IPS DF 6.9 (cell line): ENCODE measurements at regions not wholly inside any gene's neighbourhood (a gene's known extent, or its start where the extent isn't known, plus 50 kb on each side); places are given as distances from the start of the nearest gene placed in this dataset.

ENCODE experiments used
- DNase-seq: peaks from one replicate; pipeline ENCODE4 v3.0.0-alpha.2; 2013; ENCODE audit warnings: low read depth, low spot score
- H3K27ac ChIP-seq: one replicate; pipeline ENCODE4 v1.5.1; 2013; ENCODE audit warnings: low read length, control low read depth
- H3K27me3 ChIP-seq: 2 replicates; pipeline ENCODE4 v1.6.1; 2013; ENCODE audit warnings: mild to moderate bottlenecking, low read length; ENCODE audit not compliant: control insufficient read depth, insufficient read depth
- H3K36me3 ChIP-seq: 2 replicates; pipeline ENCODE4 v1.6.1; 2013; ENCODE audit warnings: low read length; ENCODE audit not compliant: control insufficient read depth, insufficient read depth
- H3K4me1 ChIP-seq: 2 replicates; pipeline ENCODE4 v1.6.1; 2013; ENCODE audit warnings: low read length; ENCODE audit not compliant: control insufficient read depth, insufficient read depth
- H3K4me3 ChIP-seq: 2 replicates; pipeline ENCODE4 v1.5.1; 2013; ENCODE audit warnings: mild to moderate bottlenecking, low read length
- H3K9me3 ChIP-seq: 2 replicates; pipeline ENCODE4 v1.6.1; 2013; ENCODE audit warnings: low read length, inconsistent platforms; ENCODE audit not compliant: control insufficient read depth, insufficient read depth
- WGBS: extraction: QIAGEN DNeasy Blood & Tissue Kit; methylation state at CpG from one replicate; pipeline ENCODE4 v1.1.7; 2013; ENCODE audit warnings: mixed read lengths, missing lambda C conversion rate; ENCODE audit not compliant: insufficient read length, insufficient coverage; 5-methylcytosine and 5-hydroxymethylcytosine counted together

GRCh38 chr17:65446043-65446442, 115.4 kb downstream of the AXIN2 start:
- H3K36me3 ChIP-seq: no peaks in the 10 kb centered on the region
- H3K4me1 ChIP-seq: no peaks in the 10 kb centered on the region
- no peak overlapping the region for H3K27ac ChIP-seq
- DNase-seq: no peak
- WGBS: no CpG with 5 or more reads among the region's 3 CpGs
- no peak overlapping the region for H3K4me3 ChIP-seq
- H3K27me3 ChIP-seq: no peaks in the 10 kb centered on the region
- H3K9me3 ChIP-seq: no peaks in the 10 kb centered on the region

GRCh38 chr17:65444049-65444448, 117.4 kb downstream of the AXIN2 start:
- no peaks in the 10 kb centered on the region for H3K36me3 ChIP-seq
- no peak for DNase-seq
- no peaks in the 10 kb centered on the region for H3K9me3 ChIP-seq
- H3K27me3 ChIP-seq: no peaks in the 10 kb centered on the region
- no peak overlapping the region for H3K27ac ChIP-seq
- no peak overlapping the region for H3K4me3 ChIP-seq
- no CpG with 5 or more reads among the region's 5 CpGs for WGBS
- no peaks in the 10 kb centered on the region for H3K4me1 ChIP-seq

GRCh38 chr17:65442691-65443090, 118.8 kb downstream of the AXIN2 start:
- Histone ChIP-seq H3K9me3 (no peaks in the 10 kb centered on the region), H3K36me3 (no peaks in the 10 kb centered on the region), H3K27ac (no peak overlapping the region), H3K27me3 (no peaks in the 10 kb centered on the region), H3K4me1 (no peaks in the 10 kb centered on the region), H3K4me3 (no peak overlapping the region)
- DNase-seq: no peak
- no CpG with 5 or more reads among the region's 1 CpG for WGBS

- no peaks in the 10 kb centered on the region for H3K27me3 ChIP-seq
- no peak overlapping the region for H3K4me3 ChIP-seq
- no peak overlapping the region for H3K27ac ChIP-seq
- H3K36me3 ChIP-seq: no peaks in the 10 kb centered on the region
- no peaks in the 10 kb centered on the region for H3K9me3 ChIP-seq
- H3K4me1 ChIP-seq: no peaks in the 10 kb centered on the region
- WGBS: no CpG with 5 or more reads among the region's 6 CpGs
- no peak for DNase-seq
Measured at GRCh38 chr17:65442250-65442649, 119.2 kb downstream of the AXIN2 start.

- Histone ChIP-seq H3K4me1 (no peaks in the 10 kb centered on the region), H3K9me3 (no peaks in the 10 kb centered on the region), H3K27ac (no peak overlapping the region), H3K36me3 (no peaks in the 10 kb centered on the region), H3K27me3 (no peaks in the 10 kb centered on the region), H3K4me3 (no peak overlapping the region)
- WGBS: no CpG with 5 or more reads among the region's 2 CpGs
- no peak for DNase-seq
Measured at GRCh38 chr17:65441053-65441605, 120.3 kb downstream of the AXIN2 start.

GRCh38 chr17:65438708-65439294, 122.6 kb downstream of the AXIN2 start:
- no peak overlapping the region for H3K27ac ChIP-seq
- no peaks in the 10 kb centered on the region for H3K36me3 ChIP-seq
- no CpG with 5 or more reads among the region's 7 CpGs for WGBS
- DNase-seq: no peak
- H3K27me3 ChIP-seq: no peaks in the 10 kb centered on the region
- no peaks in the 10 kb centered on the region for H3K9me3 ChIP-seq
- H3K4me3 ChIP-seq: no peak overlapping the region
- H3K4me1 ChIP-seq: no peaks in the 10 kb centered on the region

GRCh38 chr17:65438173-65438572, 123.3 kb downstream of the AXIN2 start:
- Histone ChIP-seq H3K9me3 (no peaks in the 10 kb centered on the region), H3K27ac (no peak overlapping the region), H3K4me1 (no peaks in the 10 kb centered on the region), H3K36me3 (no peaks in the 10 kb centered on the region), H3K27me3 (no peaks in the 10 kb centered on the region), H3K4me3 (no peak overlapping the region)
- no peak for DNase-seq
- WGBS: no CpG with 5 or more reads among the region's 11 CpGs

- DNase-seq: no peak
- H3K27ac ChIP-seq: no peak overlapping the region
- no peaks in the 10 kb centered on the region for H3K4me1 ChIP-seq
- WGBS: no CpG with 5 or more reads among the region's 10 CpGs
- H3K9me3 ChIP-seq: no peaks in the 10 kb centered on the region
- no peak overlapping the region for H3K4me3 ChIP-seq
- no peaks in the 10 kb centered on the region for H3K36me3 ChIP-seq
- no peaks in the 10 kb centered on the region for H3K27me3 ChIP-seq
Measured at GRCh38 chr17:65436871-65437270, 124.6 kb downstream of the AXIN2 start.

- Histone ChIP-seq H3K27me3 (no peaks in the 10 kb centered on the region), H3K27ac (no peak overlapping the region)
- DNase-seq: no peak
Measured at GRCh38 chr17:65434878-65435277, 126.6 kb downstream of the AXIN2 start.

GRCh38 chr17:65434251-65434650, 127.2 kb downstream of the AXIN2 start:
- Histone ChIP-seq H3K9me3 (no peaks in the 10 kb centered on the region), H3K4me3 (no peak overlapping the region), H3K27ac (no peak overlapping the region), H3K4me1 (no peaks in the 10 kb centered on the region), H3K27me3 (no peaks in the 10 kb centered on the region), H3K36me3 (no peaks in the 10 kb centered on the region)
- WGBS: no CpG with 5 or more reads among the region's 7 CpGs
- no peak for DNase-seq

More at GRCh38 chr17:65434878-65435277, 126.6 kb downstream of the AXIN2 start:
- Histone ChIP-seq H3K9me3 (no peaks in the 10 kb centered on the region), H3K36me3 (no peaks in the 10 kb centered on the region), H3K4me3 (no peak overlapping the region), H3K4me1 (no peaks in the 10 kb centered on the region)
- no CpG with 5 or more reads among the region's 2 CpGs for whole genome bisulfite sequencing

GRCh38 chr17:65433592-65433991, 127.9 kb downstream of the AXIN2 start:
- WGBS: no CpG with 5 or more reads among the region's 4 CpGs
- Histone ChIP-seq H3K9me3 (no peaks in the 10 kb centered on the region), H3K4me3 (no peak overlapping the region)

More at GRCh38 chr17:65433592-65433991, 127.9 kb downstream of the AXIN2 start:
- no peak for DNase-seq
- no peaks in the 10 kb centered on the region for H3K36me3 ChIP-seq
- H3K27ac ChIP-seq: no peak overlapping the region
- H3K27me3 ChIP-seq: no peaks in the 10 kb centered on the region
- H3K4me1 ChIP-seq: no peaks in the 10 kb centered on the region
